ENCODE measurements at regions not wholly inside any gene's neighbourhood (a gene's known extent, or its start where the extent isn't known, plus 50 kb on each side); places are given as distances from the start of the nearest gene placed in this dataset.
A peak's percentile ranks its signal among the peaks of the same experiment; 100 is the strongest.
"Not testable (repeated sequence)": the region's sequence is repeated elsewhere in the genome, so short reads cannot be mapped to it uniquely, and the experiment has no call there.

DNA sequence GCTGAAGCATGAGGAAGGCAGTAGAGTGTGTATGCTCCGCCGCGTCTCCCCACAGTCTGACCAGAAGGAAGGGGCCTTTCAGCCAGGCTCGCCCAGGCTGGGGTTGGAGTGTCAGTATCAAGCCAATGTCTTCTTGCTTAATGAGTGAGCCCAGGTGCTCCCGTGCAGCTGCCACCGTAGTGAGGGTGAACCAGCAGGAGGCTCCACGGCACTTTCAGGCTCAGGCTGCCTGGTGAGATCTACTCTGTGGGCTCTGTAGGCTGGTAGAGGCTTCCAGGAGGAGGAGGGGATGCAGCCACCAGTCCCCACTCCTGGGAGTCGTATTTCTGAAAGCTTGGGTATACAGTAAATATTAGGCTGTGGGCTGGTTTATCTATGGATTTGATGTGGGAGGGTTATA, 98.1 kb upstream of the ADCY2 start:
- POLR2A ChIA-PET; H3K4me1 Mint-ChIP-seq; CTCF ChIA-PET; intact Hi-C loops (cut with DNase I, micrococcal nuclease); H3K27ac Mint-ChIP-seq; H3K9me3 Mint-ChIP-seq (ENCODE audit: low read depth); H3K36me3 Mint-ChIP-seq (ENCODE audit: low read depth); H3K27me3 Mint-ChIP-seq; DNase-seq; ATAC-seq; H3K4me3 Mint-ChIP-seq: not testable (repeated sequence)

DNA sequence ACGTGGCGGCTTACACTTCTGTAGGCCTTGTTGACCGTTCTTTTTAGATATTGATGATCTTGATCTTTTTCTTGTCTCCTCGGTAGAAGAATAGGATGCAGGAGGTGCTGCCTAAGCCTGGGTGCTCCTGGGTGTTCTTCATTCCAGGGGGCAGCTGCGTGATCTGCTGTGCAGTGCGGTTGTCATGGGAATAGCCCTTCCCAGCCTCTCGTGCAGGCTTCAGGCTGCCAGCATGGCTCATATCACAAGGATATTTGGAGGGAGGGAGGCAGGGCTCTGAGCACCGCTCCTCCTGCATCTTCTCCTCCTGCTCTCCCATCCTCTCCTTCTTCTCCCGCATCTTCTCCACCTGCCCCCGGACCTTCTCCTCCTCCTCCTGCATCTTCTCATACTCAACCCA, 96.2 kb upstream of the ADCY2 start:
- H3K4me3 Mint-ChIP-seq; POLR2A ChIA-PET; H3K27ac Mint-ChIP-seq; ATAC-seq; H3K27me3 Mint-ChIP-seq; DNase-seq; H3K36me3 Mint-ChIP-seq (ENCODE audit: low read depth); intact Hi-C loops (cut with DNase I, micrococcal nuclease); H3K9me3 Mint-ChIP-seq (ENCODE audit: low read depth); H3K4me1 Mint-ChIP-seq; CTCF ChIA-PET: not testable (repeated sequence)

DNA sequence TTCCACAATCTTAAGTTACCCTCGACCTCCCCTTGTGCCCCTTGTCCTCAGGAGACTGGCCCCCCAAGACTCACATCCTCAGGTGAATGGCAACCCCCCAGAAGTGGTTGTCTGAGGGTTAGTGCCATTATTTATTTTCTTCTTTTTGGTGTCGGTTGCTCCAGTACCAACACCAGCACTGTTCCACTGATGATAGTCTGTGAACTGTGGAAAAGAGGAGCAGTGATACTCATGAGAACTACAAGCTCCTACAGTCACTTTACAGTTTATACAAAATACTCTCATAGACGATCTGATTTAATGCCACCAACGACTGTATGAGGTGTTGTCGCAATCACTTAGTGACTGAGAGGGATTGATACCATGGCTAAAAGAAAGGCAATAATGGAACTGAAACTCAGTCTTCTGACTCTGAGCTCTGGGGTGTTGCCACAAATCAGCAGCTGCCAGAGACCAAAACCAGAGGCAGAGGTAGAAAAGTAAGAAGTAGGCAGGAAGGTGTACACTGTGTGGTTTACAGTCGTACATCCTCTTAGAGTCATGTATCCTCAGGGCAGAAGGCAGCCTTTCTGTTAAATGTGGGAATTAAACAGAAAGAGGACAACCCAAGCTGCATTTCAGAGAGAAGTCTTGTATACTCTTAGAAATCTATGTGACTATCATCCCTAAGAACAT, 90.8 kb upstream of the ADCY2 start:
- H3K4me3 Mint-ChIP-seq; H3K9me3 Mint-ChIP-seq (ENCODE audit: low read depth); H3K4me1 Mint-ChIP-seq; CTCF ChIA-PET; H3K27ac Mint-ChIP-seq; H3K36me3 Mint-ChIP-seq (ENCODE audit: low read depth); DNase-seq; H3K27me3 Mint-ChIP-seq; POLR2A ChIA-PET; intact Hi-C loops (cut with DNase I, micrococcal nuclease): not testable (repeated sequence)
- ATAC-seq = peak; percentile 55

DNA sequence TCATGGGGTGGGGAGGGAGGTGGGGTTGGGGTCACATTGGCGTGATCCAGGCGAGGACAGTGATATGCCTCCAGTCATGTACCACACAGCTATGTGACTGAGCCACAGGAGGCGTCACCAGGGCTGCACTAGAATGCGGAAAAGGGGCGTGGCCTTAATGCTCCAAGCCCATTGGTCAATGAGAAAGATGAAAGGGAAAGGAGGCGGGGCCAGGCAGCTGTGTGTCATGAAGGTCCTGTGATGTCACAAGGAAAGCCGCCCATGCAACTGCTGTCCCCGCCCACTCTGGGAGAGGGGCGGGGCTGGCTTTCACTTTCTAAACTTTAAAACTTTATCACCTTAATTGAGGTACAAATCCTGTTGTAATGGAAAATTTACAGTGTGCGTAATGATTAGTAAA, 89.4 kb upstream of the ADCY2 start:
- CTCF ChIA-PET; H3K27me3 Mint-ChIP-seq; POLR2A ChIA-PET; H3K4me1 Mint-ChIP-seq; H3K36me3 Mint-ChIP-seq (ENCODE audit: low read depth); H3K4me3 Mint-ChIP-seq; intact Hi-C loops (cut with DNase I, micrococcal nuclease); H3K27ac Mint-ChIP-seq; H3K9me3 Mint-ChIP-seq (ENCODE audit: low read depth): not testable (repeated sequence)
- DNase-seq (peak; percentile 44), ATAC-seq (peak; percentile 47)

GRCh38 chr5:7307709-7308108, 88.2 kb upstream of the ADCY2 start:
- H3K27me3 Mint-ChIP-seq; H3K4me1 Mint-ChIP-seq; intact Hi-C loops (cut with DNase I, micrococcal nuclease); POLR2A ChIA-PET; H3K36me3 Mint-ChIP-seq (ENCODE audit: low read depth); H3K9me3 Mint-ChIP-seq (ENCODE audit: low read depth); H3K27ac Mint-ChIP-seq; CTCF ChIA-PET; H3K4me3 Mint-ChIP-seq; ATAC-seq; DNase-seq: not testable (repeated sequence)

DNA sequence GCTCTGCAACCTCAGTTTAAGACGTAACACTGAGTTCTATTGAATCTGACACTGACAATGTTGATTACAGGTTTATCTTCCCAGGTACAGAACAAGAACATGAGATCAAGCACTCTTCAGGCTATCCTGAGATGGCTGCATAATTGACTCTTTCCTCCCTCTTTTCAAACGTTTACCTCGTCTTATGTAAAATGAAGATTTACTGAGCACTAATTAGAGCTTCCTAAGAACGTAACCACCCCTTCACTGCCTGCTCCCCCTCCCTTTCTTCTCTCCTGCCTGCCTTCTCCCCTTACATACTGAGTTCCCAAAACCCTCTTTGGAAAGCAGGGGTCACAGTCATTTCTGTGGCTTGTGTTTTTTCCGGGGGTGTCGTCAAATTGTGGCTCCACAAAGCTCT, 86.2 kb upstream of the ADCY2 start:
- H3K36me3 Mint-ChIP-seq (ENCODE audit: low read depth); H3K4me3 Mint-ChIP-seq; POLR2A ChIA-PET; DNase-seq; ATAC-seq; H3K9me3 Mint-ChIP-seq (ENCODE audit: low read depth); H3K4me1 Mint-ChIP-seq; H3K27me3 Mint-ChIP-seq; H3K27ac Mint-ChIP-seq; CTCF ChIA-PET; intact Hi-C loops (cut with DNase I, micrococcal nuclease): not testable (repeated sequence)

- H3K27ac Mint-ChIP-seq; CTCF ChIA-PET; ATAC-seq; intact Hi-C loops (cut with DNase I, micrococcal nuclease); H3K27me3 Mint-ChIP-seq; POLR2A ChIA-PET; H3K9me3 Mint-ChIP-seq (ENCODE audit: low read depth); H3K36me3 Mint-ChIP-seq (ENCODE audit: low read depth); H3K4me3 Mint-ChIP-seq; H3K4me1 Mint-ChIP-seq; DNase-seq: not testable (repeated sequence)
Observed at GRCh38 chr5:7310656-7311055, 85.3 kb upstream of the ADCY2 start.

DNA sequence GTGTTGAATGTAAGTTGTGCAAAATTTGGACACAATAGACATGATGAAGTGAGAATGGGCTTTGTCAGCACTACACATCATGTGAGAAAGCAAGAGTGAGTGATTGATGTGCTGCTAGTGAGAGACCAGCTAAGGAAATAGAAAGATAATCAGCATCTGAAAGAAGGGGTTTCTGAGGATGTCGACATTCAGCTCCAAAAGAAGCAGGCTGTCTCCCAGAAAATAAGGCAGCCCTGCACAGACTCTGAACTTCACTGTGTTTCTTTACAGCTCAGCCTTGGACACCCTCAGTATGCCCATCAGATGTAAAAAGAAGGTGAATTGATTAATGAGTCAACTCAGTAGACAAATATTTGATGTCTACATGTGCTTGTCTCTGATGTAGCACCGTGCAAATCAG, 80.8 kb upstream of the ADCY2 start:
- intact Hi-C loops (cut with DNase I, micrococcal nuclease) = no loop called here
- POLR2A ChIA-PET = no interaction called here
- no peak overlapping the region for H3K27ac Mint-ChIP-seq

DNA sequence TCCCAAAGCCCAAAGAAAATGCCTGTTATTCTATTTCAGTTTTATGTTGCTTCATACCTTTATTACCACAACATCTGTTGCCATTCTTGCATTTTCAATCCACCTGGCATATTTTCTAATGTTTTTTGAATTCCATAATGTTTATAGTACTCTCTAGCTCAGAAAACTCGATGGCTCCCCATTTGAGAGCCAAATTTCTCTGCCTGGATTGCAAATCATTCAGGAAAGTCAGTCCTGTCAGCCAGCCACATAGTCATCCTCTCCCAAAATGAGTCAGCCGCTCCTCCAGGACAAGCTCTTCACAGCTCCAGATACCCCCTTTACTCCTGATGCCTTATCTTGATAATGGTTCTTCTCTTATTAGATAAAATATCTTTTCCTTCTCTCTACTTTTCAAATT, 78.2 kb upstream of the ADCY2 start:
- H3K9me3 Mint-ChIP-seq (ENCODE audit: low read depth) = no peaks in the 10 kb centered on the region
- ATAC-seq (no peak), DNase-seq (no peak)
- intact Hi-C loops (cut with DNase I, micrococcal nuclease) = no loop called here
- H3K4me1 Mint-ChIP-seq = no peaks in the 10 kb centered on the region
- ChIA-PET POLR2A (no interaction called here), CTCF (no interaction called here)
- no peak overlapping the region for H3K27ac Mint-ChIP-seq
- peaks cover 9% of the 10 kb centered on the region for H3K27me3 Mint-ChIP-seq
- no peaks in the 10 kb centered on the region for H3K36me3 Mint-ChIP-seq (ENCODE audit: low read depth)
- H3K4me3 Mint-ChIP-seq = no peak overlapping the region

More for the DNA sequence above, 80.8 kb upstream of the ADCY2 start:
- CTCF ChIA-PET = no interaction called here
- H3K27me3 Mint-ChIP-seq = peaks cover 11% of the 10 kb centered on the region
- no peaks in the 10 kb centered on the region for H3K9me3 Mint-ChIP-seq (ENCODE audit: low read depth)
- no peaks in the 10 kb centered on the region for H3K36me3 Mint-ChIP-seq (ENCODE audit: low read depth)
- H3K4me1 Mint-ChIP-seq = no peaks in the 10 kb centered on the region
- ATAC-seq (no peak), DNase-seq (no peak)
- H3K4me3 Mint-ChIP-seq = no peak overlapping the region

GRCh38 chr5:7320701-7321301, 75.1 kb upstream of the ADCY2 start:
- no peaks in the 10 kb centered on the region for H3K36me3 Mint-ChIP-seq (ENCODE audit: low read depth)
- ATAC-seq (no peak), DNase-seq (no peak)
- no peak overlapping the region for H3K4me3 Mint-ChIP-seq
- peaks cover 4% of the 10 kb centered on the region for H3K27me3 Mint-ChIP-seq
- POLR2A ChIA-PET = no interaction called here
- H3K9me3 Mint-ChIP-seq (ENCODE audit: low read depth) = no peaks in the 10 kb centered on the region
- intact Hi-C loops (cut with DNase I, micrococcal nuclease) = no loop called here
- no peak overlapping the region for H3K27ac Mint-ChIP-seq
- CTCF ChIA-PET = no interaction called here
- H3K4me1 Mint-ChIP-seq = no peaks in the 10 kb centered on the region

- H3K4me3 Mint-ChIP-seq = no peak overlapping the region
- H3K27ac Mint-ChIP-seq = no peak overlapping the region
- intact Hi-C loops (cut with DNase I, micrococcal nuclease) = no loop called here
- H3K9me3 Mint-ChIP-seq (ENCODE audit: low read depth) = no peaks in the 10 kb centered on the region
- peaks cover 4% of the 10 kb centered on the region for H3K27me3 Mint-ChIP-seq
- ChIA-PET CTCF (no interaction called here), POLR2A (no interaction called here)
- no peak for DNase-seq
- no peak for ATAC-seq
- no peaks in the 10 kb centered on the region for H3K4me1 Mint-ChIP-seq
- no peaks in the 10 kb centered on the region for H3K36me3 Mint-ChIP-seq (ENCODE audit: low read depth)
Observed at GRCh38 chr5:7321724-7322123, 74.2 kb upstream of the ADCY2 start.

- CTCF ChIA-PET = interaction anchor here (0.6 kb wide), 1 partner anchor 84 kb away, joined by 3 read pairs; no protein-coding TSS in a partner anchor
- H3K4me3 Mint-ChIP-seq = no peak overlapping the region
Observed at GRCh38 chr5:7324919-7325318, 71.0 kb upstream of the ADCY2 start.

More at GRCh38 chr5:7324919-7325318, 71.0 kb upstream of the ADCY2 start:
- Mint-ChIP-seq H3K9me3 (ENCODE audit: low read depth) (no peaks in the 10 kb centered on the region), H3K4me1 (no peaks in the 10 kb centered on the region), H3K27ac (no peak overlapping the region), H3K36me3 (ENCODE audit: low read depth) (no peaks in the 10 kb centered on the region), H3K27me3 (peaks cover 1% of the 10 kb centered on the region)
- DNase-seq (no peak), ATAC-seq (no peak)
- intact Hi-C loops (cut with DNase I, micrococcal nuclease) = no loop called here
- POLR2A ChIA-PET = no interaction called here

Measured in activated CD4-positive, alpha-beta T cell treated with anti-CD3 and anti-CD28 coated beads for 36 hours (primary cell).